HepG2 (cell line): ENCODE measurements at regions not wholly inside any gene's neighbourhood (a gene's known extent, or its start where the extent isn't known, plus 50 kb on each side); places are given as distances from the start of the nearest gene placed in this dataset.

ENCODE experiments used
- ATAC-seq: fragments of 200-7000 bp; cut with Tn5 transposase; 3 replicates; pipeline ENCODE4 v1.9.1; 2020; ENCODE audit warnings: mild to moderate bottlenecking, moderate library complexity
- BruUV-seq: library from RNA; stranded (reverse); fragments of 400-500 nt; replicated peaks from 2 replicates; lab custom pipeline; 2021; lab: Mats Ljungman, UMichigan
- CTCF ChIA-PET: fragments of 300-600 bp; formaldehyde crosslinking; extraction: SDS; loops from one replicate; lab custom pipeline; 2021; ENCODE audit warnings: low total read pairs, inconsistent platforms, low intra/inter-chr PET ratio; lab: Yijun Ruan, JAX
- POLR2A ChIA-PET: fragments of 350-600 bp; sonication (Branson Sonifier 250); formaldehyde crosslinking; loops from one replicate; lab custom pipeline; 2020; ENCODE audit warnings: antibody characterized with exemption, inconsistent platforms; lab: Yijun Ruan, JAX
- DNase-seq: peaks from one replicate; pipeline ENCODE4 v3.0.0-alpha.2; 2015; ENCODE audit warnings: low spot score
- FAIRE-seq: peaks from 3 replicates; lab custom pipeline; 2011; peaks lifted over from hg19 to GRCh38; lab: Jason Lieb, UNC
- H2AFZ ChIP-seq: one replicate; pipeline ENCODE4 v1.6.1; 2011; ENCODE audit warnings: low read length, inconsistent platforms
- H3K27ac ChIP-seq: fragments of 300-600 bp; 3 replicates; pipeline ENCODE4 v1.8.0; 2011; ENCODE audit warnings: mixed run types, mild to moderate bottlenecking, mixed read lengths, low read length, inconsistent platforms; ENCODE audit not compliant: insufficient read depth; ENCODE audit errors: extremely low read length
- H3K27me3 ChIP-seq, 2 experiments: fragments of 200-600 bp in 1 of 2; 2 replicates in 1 of 2; 3 replicates in 1 of 2; pipeline versions ENCODE4 v1.6.0 to v1.8.0; 2011; ENCODE audit warnings: low read length in 2 of 2, mild to moderate bottlenecking in 2 of 2, moderate library complexity in 2 of 2, inconsistent platforms in 1 of 2; ENCODE audit not compliant: insufficient read depth in 2 of 2, control insufficient read depth in 1 of 2
- H3K36me3 ChIP-seq, 2 experiments: fragments of 200-600 bp in 1 of 2; replicated peaks in 1 of 2; 2 replicates in 1 of 2; 3 replicates in 1 of 2; pipeline versions ENCODE4 v1.5.1 to v1.8.0; 2011; ENCODE audit warnings: low read length in 2 of 2, inconsistent platforms in 1 of 2; ENCODE audit not compliant: insufficient read depth in 2 of 2, control insufficient read depth in 1 of 2
- H3K4me1 ChIP-seq: 2 replicates; pipeline ENCODE4 v1.5.1; 2012; ENCODE audit warnings: low read length, inconsistent platforms; ENCODE audit not compliant: insufficient read depth
- H3K4me2 ChIP-seq: 2 replicates; pipeline ENCODE4 v1.6.0; 2011; ENCODE audit warnings: low read depth, low read length, inconsistent platforms
- H3K4me3 ChIP-seq, 3 experiments: fragments of 200-600 bp in 1 of 3; sonication (generic), shearing (Covaris generic) in 1 of 3; replicated peaks in 1 of 3; 2 replicates each; pipeline ENCODE4 v1.5.1; 2011 to 2016; ENCODE audit warnings: low read length in 3 of 3, inconsistent platforms in 2 of 3, low read depth in 2 of 3, mild to moderate bottlenecking in 2 of 3, control low read depth in 1 of 3, mixed read lengths in 1 of 3; ENCODE audit not compliant: insufficient read depth in 1 of 3
- H3K79me2 ChIP-seq: one replicate; pipeline ENCODE4 v1.6.1; 2011; ENCODE audit warnings: low read length, inconsistent platforms; ENCODE audit not compliant: insufficient read depth
- H3K9ac ChIP-seq: 2 replicates; pipeline ENCODE4 v1.6.0; 2011; ENCODE audit warnings: mild to moderate bottlenecking, low read depth, low read length, inconsistent platforms; ENCODE audit not compliant: insufficient read depth
- H3K9me3 ChIP-seq: 2 replicates; pipeline ENCODE4 v1.5.1; 2012; ENCODE audit warnings: mild to moderate bottlenecking, low read length
- H4K20me1 ChIP-seq: 2 replicates; pipeline ENCODE4 v1.6.0; 2011; ENCODE audit warnings: inconsistent platforms, mild to moderate bottlenecking, low read length, moderate library complexity; ENCODE audit not compliant: insufficient read depth
- CENPX ChIP-seq: sonication (generic); formaldehyde crosslinking; IDR thresholded peaks from 2 replicates; pipeline ENCODE4 v1.9.0; 2021; ENCODE audit warnings: mild to moderate bottlenecking, missing genetic modification reagents, moderate library complexity
- CTCF ChIP-seq: sonication (generic); formaldehyde crosslinking; IDR thresholded peaks from 2 replicates; pipeline ENCODE4 v1.5.0; 2020; ENCODE audit warnings: mild to moderate bottlenecking, missing genetic modification reagents, moderate library complexity
- DDIT3 ChIP-seq: sonication (generic); formaldehyde crosslinking; IDR thresholded peaks from 2 replicates; pipeline ENCODE4 v1.4.0; 2020; ENCODE audit warnings: mild to moderate bottlenecking, missing genetic modification reagents
- DPF2 ChIP-seq: sonication (generic); formaldehyde crosslinking; IDR thresholded peaks from 2 replicates; pipeline ENCODE4 v1.4.0; 2020; ENCODE audit warnings: mild to moderate bottlenecking, low read depth, missing genetic modification reagents, borderline replicate concordance
- HNF4G ChIP-seq, 2 experiments: sonication (generic) in 1 of 2; formaldehyde crosslinking in 1 of 2; IDR thresholded peaks; 2 replicates each; pipeline versions ENCODE4 v1.4.0 to v1.6.1; 2011 to 2020; ENCODE audit warnings: borderline replicate concordance in 2 of 2, low read depth in 2 of 2, mild to moderate bottlenecking in 2 of 2, low read length in 1 of 2, missing genetic modification reagents in 1 of 2, moderate library complexity in 1 of 2
- NCOA1 ChIP-seq: sonication (generic); formaldehyde crosslinking; IDR thresholded peaks from 2 replicates; pipeline ENCODE4 v1.9.0; 2021; ENCODE audit warnings: missing genetic modification reagents
- STAG1 ChIP-seq: sonication (generic); formaldehyde crosslinking; IDR thresholded peaks from 2 replicates; pipeline ENCODE4 v1.4.0; 2020; ENCODE audit warnings: missing genetic modification reagents
- ZFP37 ChIP-seq: sonication (generic); formaldehyde crosslinking; IDR thresholded peaks from 2 replicates; pipeline ENCODE4 v1.4.0; 2020; ENCODE audit warnings: missing genetic modification reagents, borderline replicate concordance
- ZNF550 ChIP-seq: sonication (generic); formaldehyde crosslinking; IDR thresholded peaks from 2 replicates; pipeline ENCODE4 v1.4.0; 2020; ENCODE audit warnings: mild to moderate bottlenecking, missing genetic modification reagents, borderline replicate concordance
- ZNF788 ChIP-seq: sonication (generic); formaldehyde crosslinking; IDR thresholded peaks from 2 replicates; pipeline ENCODE4 v1.5.0; 2020; ENCODE audit warnings: mild to moderate bottlenecking, missing genetic modification reagents, borderline replicate concordance
- WGBS: methylation state at CpG from one replicate; pipeline ENCODE4 v1.1.6; 2017; ENCODE audit warnings: low lambda C conversion rate; 5-methylcytosine and 5-hydroxymethylcytosine counted together
- in situ Hi-C: cut with HindIII; loops from 2 replicates; pipeline ENCODE4 v1.10.0; 2017; ENCODE audit warnings: low pct_unique_long_range_greater_than_20kb; ENCODE audit not compliant: extremely low pct_ligation_motif_present
- intact Hi-C: fragments of 100-400 bp; cut with micrococcal nuclease; formaldehyde crosslinking; loops from one replicate; pipeline ENCODE4 v1.10.0; 2022; ENCODE audit not compliant: unreplicated experiment

- intact Hi-C loops, result no loop called here
- FAIRE-seq (no peak), DNase-seq (no peak), ATAC-seq (no peak)
- ChIA-PET POLR2A (no interaction called here), CTCF (no interaction called here)
- in situ Hi-C loops, result no loop called here
- TF ChIP-seq ZNF550 (CRISPR knock-in tag), result no peak
- no peak for TF ChIP-seq NCOA1 (CRISPR knock-in tag)
- no peak for TF ChIP-seq DDIT3 (CRISPR knock-in tag)
- no peak for TF ChIP-seq ZFP37 (CRISPR knock-in tag)
- TF ChIP-seq HNF4G (IDR thresholded peaks at IDR 0.05; ENCODE audit: borderline replicate concordance, low read depth, low read length), result no peak
- TF ChIP-seq HNF4G (CRISPR knock-in tag; IDR thresholded peaks at IDR 0.05; ENCODE audit: borderline replicate concordance, low read depth), result no peak
- TF ChIP-seq DPF2, result no peak
- 94% methylated on average over 2 of the region's 2 CpGs for WGBS
- Histone ChIP-seq H3K4me2 (no peak overlapping the region), H3K9ac (no peak overlapping the region), H4K20me1 (no peaks in the 10 kb centered on the region), H3K27me3 (0 out of 5 replicates have a peak, but pooled peaks cover 0 to 3% of the 10 kb centered on the region in 2 experiments), H3K9me3 (no peaks in the 10 kb centered on the region), H2AFZ (no peak overlapping the region), H3K4me1 (no peaks in the 10 kb centered on the region), H3K79me2 (no peaks in the 10 kb centered on the region), H3K27ac (no peak overlapping the region), H3K4me3 (no peak overlapping the region), H3K36me3 (no peaks in the 10 kb centered on the region)
- no TSS peak for BruUV-seq
These were observed 111.9 kb upstream of the LPAR1 start for GRCh38 chr9:111150181-111150580.

- intact Hi-C loops (loop anchor here (1.0 kb wide), 1 partner anchor 113 kb away; no protein-coding TSS in a partner anchor), in situ Hi-C loops (no loop called here)
- H4K20me1 ChIP-seq, result no peaks in the 10 kb centered on the region
- FAIRE-seq (no peak), DNase-seq (peak; percentile 5), ATAC-seq (peak; percentile 67)
- H3K9me3 ChIP-seq, result no peaks in the 10 kb centered on the region
- POLR2A ChIA-PET, result no interaction called here
- 18% methylated on average over 4 of the region's 5 CpGs for WGBS
- TF ChIP-seq ZNF788 (CRISPR knock-in tag), result no peak
- peak; percentile 31; the same call in 1 of the 2 replicates for TF ChIP-seq CTCF
- no peak for TF ChIP-seq CENPX (CRISPR knock-in tag)
- peak; percentile 7; the same call in 1 of the 2 replicates for TF ChIP-seq STAG1 (CRISPR knock-in tag)
- H2AFZ ChIP-seq, result no peak overlapping the region
- no TSS peak for BruUV-seq
- CTCF ChIA-PET, result no interaction called here
- H3K36me3 ChIP-seq, result no peaks in the 10 kb centered on the region
- H3K4me3 ChIP-seq, result no peak overlapping the region
- H3K79me2 ChIP-seq, result no peaks in the 10 kb centered on the region
- no peak overlapping the region for H3K27ac ChIP-seq
- H3K4me1 ChIP-seq, result no peaks in the 10 kb centered on the region
- no peak overlapping the region for H3K9ac ChIP-seq
- no peak overlapping the region for H3K4me2 ChIP-seq
- H3K27me3 ChIP-seq, result peaks cover 0 to 3% of the 10 kb centered on the region in 2 experiments; a peak in 1 of 5 replicates
These were observed 110.9 kb upstream of the LPAR1 start for GRCh38 chr9:111149018-111149759.
